A549 (cell line): ENCODE measurements at regions not wholly inside any gene's neighbourhood (a gene's known extent, or its start where the extent isn't known, plus 50 kb on each side); places are given as distances from the start of the nearest gene placed in this dataset.

Experiments
- ATAC-seq, 2 experiments: fragments of 200-7000 bp in 1 of 2; fragments of >200 bp in 1 of 2; cut with Nextera tagmentation in 1 of 2; cut with Tn5 transposase in 1 of 2; 3 replicates each; pipeline versions ENCODE4 v1.8.0 to v1.9.1; 2018 to 2020; ENCODE audit warnings: mild to moderate bottlenecking in 1 of 2, moderate library complexity in 1 of 2
- CTCF ChIA-PET: fragments of 300-600 bp; sonication (Branson Sonifier 250); formaldehyde crosslinking; extraction: SDS; loops from one replicate; lab custom pipeline; 2021; ENCODE audit warnings: antibody characterized with exemption, inconsistent platforms; lab: Yijun Ruan, JAX
- POLR2A ChIA-PET: fragments of 350-600 bp; formaldehyde crosslinking; extraction: SDS; loops from one replicate; lab custom pipeline; 2021; ENCODE audit warnings: antibody characterized with exemption, inconsistent platforms; lab: Yijun Ruan, JAX
- DNase-seq, 2 experiments: peaks; one replicate each; pipeline versions ENCODE4 v3.0.0 to v3.0.0-alpha.2; 2011 to 2016; ENCODE audit warnings: low read depth in 1 of 2, low spot score in 1 of 2
- FAIRE-seq: peaks from 2 replicates; lab custom pipeline; 2011; peaks lifted over from hg19 to GRCh38; lab: Jason Lieb, UNC
- H3K27ac ChIP-seq, 2 experiments: fragments of >200 bp; sonication (Bioruptor Twin); formaldehyde crosslinking; 3 replicates each; pipeline ENCODE4 v1.5.1; 2016 to 2017
- H3K4me1 ChIP-seq: fragments of >200 bp; sonication (Bioruptor Twin); formaldehyde crosslinking; 3 replicates; pipeline ENCODE4 v1.6.1; 2016
- H3K4me2 ChIP-seq: fragments of >200 bp; sonication (Bioruptor Twin); formaldehyde crosslinking; 3 replicates; pipeline ENCODE4 v1.6.1; 2016
- H3K4me3 ChIP-seq: fragments of >200 bp; sonication (Bioruptor Twin); formaldehyde crosslinking; 3 replicates; pipeline ENCODE4 v1.5.1; 2016
- H3K9me3 ChIP-seq: fragments of >200 bp; sonication (Bioruptor Twin); formaldehyde crosslinking; 3 replicates; pipeline ENCODE4 v1.6.1; 2016
- CBX2 ChIP-seq: fragments of 200-600 bp; sonication (generic); IDR thresholded peaks from 2 replicates; pipeline ENCODE4 v1.6.1; 2016; ENCODE audit warnings: low read depth, mild to moderate bottlenecking, borderline replicate concordance
- EHMT2 ChIP-seq: fragments of 200-600 bp; sonication (generic); IDR thresholded peaks from 2 replicates; pipeline ENCODE4 v1.6.1; 2016; ENCODE audit warnings: antibody characterized with exemption, low read depth, mild to moderate bottlenecking, moderate library complexity
- ESRRA ChIP-seq: fragments of 150-350 bp; IDR thresholded peaks from 2 replicates; pipeline ENCODE4 v1.6.1; 2014; ENCODE audit warnings: mild to moderate bottlenecking, low read length, borderline replicate concordance
- FOSB ChIP-seq: fragments of 250-450 bp; sonication (Bioruptor Pico); IDR thresholded peaks from 2 replicates; pipeline ENCODE4 v1.5.0; 2020; ENCODE audit warnings: mild to moderate bottlenecking, moderate library complexity
- HOXB5 ChIP-seq: fragments of 250-450 bp; sonication (Bioruptor Pico); IDR thresholded peaks from 2 replicates; pipeline ENCODE4 v1.5.0; 2020; ENCODE audit warnings: mild to moderate bottlenecking, moderate library complexity
- NPAS2 ChIP-seq: fragments of 250-450 bp; sonication (Bioruptor Pico); IDR thresholded peaks from 2 replicates; pipeline ENCODE4 v1.8.0; 2022; ENCODE audit warnings: mild to moderate bottlenecking, moderate library complexity, borderline replicate concordance
- POLR2AphosphoS2 ChIP-seq: conservative IDR thresholded peaks from 2 replicates; pipeline ENCODE4 v1.6.1; 2012; ENCODE audit warnings: low read length, improper control_type of control experiment, inconsistent platforms
- RNF2 ChIP-seq: fragments of 200-600 bp; sonication (generic); IDR thresholded peaks from 2 replicates; pipeline ENCODE4 v1.6.1; 2016; ENCODE audit warnings: low read depth, mild to moderate bottlenecking, antibody characterized with exemption, moderate library complexity, borderline replicate concordance
- SMC3 ChIP-seq: fragments of >200 bp; sonication (Bioruptor Twin); formaldehyde crosslinking; IDR thresholded peaks from 3 replicates; pipeline ENCODE4 v1.6.1; 2018; ENCODE audit warnings: inconsistent platforms
- SREBF2 ChIP-seq: fragments of 450-650 bp; IDR thresholded peaks from 2 replicates; pipeline ENCODE4 v1.6.1; 2014; ENCODE audit warnings: mild to moderate bottlenecking, moderate library complexity
- ZC3H11A ChIP-seq: fragments of 450-650 bp; IDR thresholded peaks from 2 replicates; pipeline ENCODE4 v1.6.1; 2014; ENCODE audit warnings: antibody characterized with exemption, mild to moderate bottlenecking
- ZFP36 ChIP-seq: fragments of 450-650 bp; IDR thresholded peaks from 2 replicates; pipeline ENCODE4 v1.6.1; 2014; ENCODE audit warnings: borderline replicate concordance; ENCODE audit not compliant: partially characterized antibody
- WGBS: methylation state at CpG from one replicate; pipeline ENCODE4 v1.1.6; 2017; ENCODE audit errors: missing lambda C conversion rate; 5-methylcytosine and 5-hydroxymethylcytosine counted together
- TF ChIP-seq, protein P1 (sequence below): fragments of >200 bp; sonication (Bioruptor Twin); formaldehyde crosslinking; IDR thresholded peaks from 3 replicates; pipeline ENCODE4 v1.6.1; 2016
- TF ChIP-seq, protein P2 (sequence below): fragments of 200-600 bp; sonication (generic); IDR thresholded peaks from 2 replicates; pipeline ENCODE4 v1.6.1; 2016; ENCODE audit warnings: antibody characterized with exemption, mild to moderate bottlenecking, moderate library complexity
- TF ChIP-seq, protein P3 (sequence below): IDR thresholded peaks from 2 replicates; pipeline ENCODE4 v1.6.1; 2012; ENCODE audit warnings: low read depth, borderline replicate concordance
- TF ChIP-seq, protein P4 (sequence below): IDR thresholded peaks from 2 replicates; pipeline ENCODE4 v1.6.1; 2012
- TF ChIP-seq, protein P5 (sequence below): fragments of 250-450 bp; sonication (Bioruptor Pico); IDR thresholded peaks from 2 replicates; pipeline ENCODE4 v1.5.0; 2020; ENCODE audit warnings: low read depth, mild to moderate bottlenecking, moderate library complexity
- TF ChIP-seq, protein P6 (sequence below): fragments of 150-350 bp; IDR thresholded peaks from 2 replicates; pipeline ENCODE4 v1.6.1; 2014; ENCODE audit warnings: low read depth, mild to moderate bottlenecking, low read length
- TF ChIP-seq, protein P7 (sequence below): IDR thresholded peaks from 2 replicates; pipeline ENCODE4 v1.6.1; 2012
- TF ChIP-seq, protein P8 (sequence below): fragments of 450-650 bp; IDR thresholded peaks from 2 replicates; pipeline ENCODE4 v1.6.1; 2014; ENCODE audit warnings: antibody characterized with exemption

DNA sequence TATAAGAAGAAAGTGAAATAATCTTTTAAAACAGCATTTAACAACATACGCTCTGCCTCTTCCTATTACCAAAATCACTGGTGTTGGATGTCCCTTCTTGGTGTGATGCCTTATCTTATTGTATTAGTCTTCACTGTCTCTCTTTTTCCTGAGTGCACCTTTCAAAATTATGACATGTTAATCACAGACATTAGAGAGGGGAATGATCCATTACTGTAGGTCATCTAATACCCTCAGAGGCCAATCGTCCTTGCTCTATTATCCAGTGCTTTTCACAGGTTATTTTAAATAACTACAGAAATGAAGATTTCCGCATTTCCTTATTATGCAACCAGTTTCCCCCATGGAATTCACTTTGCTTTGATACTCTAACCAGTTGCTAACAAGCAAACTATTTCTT lies 1292.7 kb downstream of the MAT2B start:
- H3K4me1 ChIP-seq, result no peaks in the 10 kb centered on the region
- TF ChIP-seq, protein P1, sequence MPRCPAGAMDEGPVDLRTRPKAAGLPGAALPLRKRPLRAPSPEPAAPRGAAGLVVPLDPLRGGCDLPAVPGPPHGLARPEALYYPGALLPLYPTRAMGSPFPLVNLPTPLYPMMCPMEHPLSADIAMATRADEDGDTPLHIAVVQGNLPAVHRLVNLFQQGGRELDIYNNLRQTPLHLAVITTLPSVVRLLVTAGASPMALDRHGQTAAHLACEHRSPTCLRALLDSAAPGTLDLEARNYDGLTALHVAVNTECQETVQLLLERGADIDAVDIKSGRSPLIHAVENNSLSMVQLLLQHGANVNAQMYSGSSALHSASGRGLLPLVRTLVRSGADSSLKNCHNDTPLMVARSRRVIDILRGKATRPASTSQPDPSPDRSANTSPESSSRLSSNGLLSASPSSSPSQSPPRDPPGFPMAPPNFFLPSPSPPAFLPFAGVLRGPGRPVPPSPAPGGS, result no peak
- TF ChIP-seq, protein P2, sequence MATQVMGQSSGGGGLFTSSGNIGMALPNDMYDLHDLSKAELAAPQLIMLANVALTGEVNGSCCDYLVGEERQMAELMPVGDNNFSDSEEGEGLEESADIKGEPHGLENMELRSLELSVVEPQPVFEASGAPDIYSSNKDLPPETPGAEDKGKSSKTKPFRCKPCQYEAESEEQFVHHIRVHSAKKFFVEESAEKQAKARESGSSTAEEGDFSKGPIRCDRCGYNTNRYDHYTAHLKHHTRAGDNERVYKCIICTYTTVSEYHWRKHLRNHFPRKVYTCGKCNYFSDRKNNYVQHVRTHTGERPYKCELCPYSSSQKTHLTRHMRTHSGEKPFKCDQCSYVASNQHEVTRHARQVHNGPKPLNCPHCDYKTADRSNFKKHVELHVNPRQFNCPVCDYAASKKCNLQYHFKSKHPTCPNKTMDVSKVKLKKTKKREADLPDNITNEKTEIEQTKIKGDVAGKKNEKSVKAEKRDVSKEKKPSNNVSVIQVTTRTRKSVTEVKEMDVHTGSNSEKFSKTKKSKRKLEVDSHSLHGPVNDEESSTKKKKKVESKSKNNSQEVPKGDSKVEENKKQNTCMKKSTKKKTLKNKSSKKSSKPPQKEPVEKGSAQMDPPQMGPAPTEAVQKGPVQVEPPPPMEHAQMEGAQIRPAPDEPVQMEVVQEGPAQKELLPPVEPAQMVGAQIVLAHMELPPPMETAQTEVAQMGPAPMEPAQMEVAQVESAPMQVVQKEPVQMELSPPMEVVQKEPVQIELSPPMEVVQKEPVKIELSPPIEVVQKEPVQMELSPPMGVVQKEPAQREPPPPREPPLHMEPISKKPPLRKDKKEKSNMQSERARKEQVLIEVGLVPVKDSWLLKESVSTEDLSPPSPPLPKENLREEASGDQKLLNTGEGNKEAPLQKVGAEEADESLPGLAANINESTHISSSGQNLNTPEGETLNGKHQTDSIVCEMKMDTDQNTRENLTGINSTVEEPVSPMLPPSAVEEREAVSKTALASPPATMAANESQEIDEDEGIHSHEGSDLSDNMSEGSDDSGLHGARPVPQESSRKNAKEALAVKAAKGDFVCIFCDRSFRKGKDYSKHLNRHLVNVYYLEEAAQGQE, result no peak
- TF ChIP-seq NPAS2, result no peak
- TF ChIP-seq, protein P3, sequence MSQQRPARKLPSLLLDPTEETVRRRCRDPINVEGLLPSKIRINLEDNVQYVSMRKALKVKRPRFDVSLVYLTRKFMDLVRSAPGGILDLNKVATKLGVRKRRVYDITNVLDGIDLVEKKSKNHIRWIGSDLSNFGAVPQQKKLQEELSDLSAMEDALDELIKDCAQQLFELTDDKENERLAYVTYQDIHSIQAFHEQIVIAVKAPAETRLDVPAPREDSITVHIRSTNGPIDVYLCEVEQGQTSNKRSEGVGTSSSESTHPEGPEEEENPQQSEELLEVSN, result no peak
- TF ChIP-seq, protein P4, sequence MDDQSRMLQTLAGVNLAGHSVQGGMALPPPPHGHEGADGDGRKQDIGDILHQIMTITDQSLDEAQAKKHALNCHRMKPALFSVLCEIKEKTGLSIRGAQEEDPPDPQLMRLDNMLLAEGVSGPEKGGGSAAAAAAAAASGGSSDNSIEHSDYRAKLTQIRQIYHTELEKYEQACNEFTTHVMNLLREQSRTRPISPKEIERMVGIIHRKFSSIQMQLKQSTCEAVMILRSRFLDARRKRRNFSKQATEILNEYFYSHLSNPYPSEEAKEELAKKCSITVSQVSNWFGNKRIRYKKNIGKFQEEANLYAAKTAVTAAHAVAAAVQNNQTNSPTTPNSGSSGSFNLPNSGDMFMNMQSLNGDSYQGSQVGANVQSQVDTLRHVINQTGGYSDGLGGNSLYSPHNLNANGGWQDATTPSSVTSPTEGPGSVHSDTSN, result no peak
- TF ChIP-seq, protein P5, sequence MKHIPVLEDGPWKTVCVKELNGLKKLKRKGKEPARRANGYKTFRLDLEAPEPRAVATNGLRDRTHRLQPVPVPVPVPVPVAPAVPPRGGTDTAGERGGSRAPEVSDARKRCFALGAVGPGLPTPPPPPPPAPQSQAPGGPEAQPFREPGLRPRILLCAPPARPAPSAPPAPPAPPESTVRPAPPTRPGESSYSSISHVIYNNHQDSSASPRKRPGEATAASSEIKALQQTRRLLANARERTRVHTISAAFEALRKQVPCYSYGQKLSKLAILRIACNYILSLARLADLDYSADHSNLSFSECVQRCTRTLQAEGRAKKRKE (CRISPR knock-in tag), result no peak
- no peak for TF ChIP-seq FOSB (CRISPR knock-in tag)
- no peak for TF ChIP-seq RNF2
- TF ChIP-seq POLR2AphosphoS2, result no peak
- TF ChIP-seq ESRRA, result no peak
- no peak for TF ChIP-seq HOXB5 (CRISPR knock-in tag)
- TF ChIP-seq ZC3H11A, result no peak
- TF ChIP-seq, protein P6, sequence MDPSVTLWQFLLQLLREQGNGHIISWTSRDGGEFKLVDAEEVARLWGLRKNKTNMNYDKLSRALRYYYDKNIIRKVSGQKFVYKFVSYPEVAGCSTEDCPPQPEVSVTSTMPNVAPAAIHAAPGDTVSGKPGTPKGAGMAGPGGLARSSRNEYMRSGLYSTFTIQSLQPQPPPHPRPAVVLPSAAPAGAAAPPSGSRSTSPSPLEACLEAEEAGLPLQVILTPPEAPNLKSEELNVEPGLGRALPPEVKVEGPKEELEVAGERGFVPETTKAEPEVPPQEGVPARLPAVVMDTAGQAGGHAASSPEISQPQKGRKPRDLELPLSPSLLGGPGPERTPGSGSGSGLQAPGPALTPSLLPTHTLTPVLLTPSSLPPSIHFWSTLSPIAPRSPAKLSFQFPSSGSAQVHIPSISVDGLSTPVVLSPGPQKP, result no peak
- no peak for TF ChIP-seq CBX2
- TF ChIP-seq, protein P7, sequence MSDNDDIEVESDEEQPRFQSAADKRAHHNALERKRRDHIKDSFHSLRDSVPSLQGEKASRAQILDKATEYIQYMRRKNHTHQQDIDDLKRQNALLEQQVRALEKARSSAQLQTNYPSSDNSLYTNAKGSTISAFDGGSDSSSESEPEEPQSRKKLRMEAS, result no peak
- TF ChIP-seq SREBF2, result no peak
- TF ChIP-seq, protein P8, sequence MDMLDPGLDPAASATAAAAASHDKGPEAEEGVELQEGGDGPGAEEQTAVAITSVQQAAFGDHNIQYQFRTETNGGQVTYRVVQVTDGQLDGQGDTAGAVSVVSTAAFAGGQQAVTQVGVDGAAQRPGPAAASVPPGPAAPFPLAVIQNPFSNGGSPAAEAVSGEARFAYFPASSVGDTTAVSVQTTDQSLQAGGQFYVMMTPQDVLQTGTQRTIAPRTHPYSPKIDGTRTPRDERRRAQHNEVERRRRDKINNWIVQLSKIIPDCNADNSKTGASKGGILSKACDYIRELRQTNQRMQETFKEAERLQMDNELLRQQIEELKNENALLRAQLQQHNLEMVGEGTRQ, result no peak
- TF ChIP-seq ZFP36, result no peak
- TF ChIP-seq SMC3, result no peak
- no peak for TF ChIP-seq EHMT2
- no peak overlapping the region for H3K4me3 ChIP-seq
- no peaks in the 10 kb centered on the region for H3K9me3 ChIP-seq
- POLR2A ChIA-PET, result no interaction called here
- CTCF ChIA-PET, result no interaction called here
- H3K4me2 ChIP-seq, result no peak overlapping the region
- no peak overlapping the region for H3K27ac ChIP-seq
- no peak for ATAC-seq
- no peak for FAIRE-seq
- WGBS, result 2% methylated on average over 3 of the region's 3 CpGs
- no peak for DNase-seq
